ENCODE measurements at regions not wholly inside any gene's neighbourhood (a gene's known extent, or its start where the extent isn't known, plus 50 kb on each side); places are given as distances from the start of the nearest gene placed in this dataset.

GRCh38 chr5:24314106-24314505 lies 330.7 kb downstream of the CDH10 start:
- no peak for TF ChIP-seq TEAD4 (IDR thresholded peaks at IDR 0.05)
- TF ChIP-seq, protein P1, sequence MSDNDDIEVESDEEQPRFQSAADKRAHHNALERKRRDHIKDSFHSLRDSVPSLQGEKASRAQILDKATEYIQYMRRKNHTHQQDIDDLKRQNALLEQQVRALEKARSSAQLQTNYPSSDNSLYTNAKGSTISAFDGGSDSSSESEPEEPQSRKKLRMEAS (IDR thresholded peaks at IDR 0.05): no peak

DNA sequence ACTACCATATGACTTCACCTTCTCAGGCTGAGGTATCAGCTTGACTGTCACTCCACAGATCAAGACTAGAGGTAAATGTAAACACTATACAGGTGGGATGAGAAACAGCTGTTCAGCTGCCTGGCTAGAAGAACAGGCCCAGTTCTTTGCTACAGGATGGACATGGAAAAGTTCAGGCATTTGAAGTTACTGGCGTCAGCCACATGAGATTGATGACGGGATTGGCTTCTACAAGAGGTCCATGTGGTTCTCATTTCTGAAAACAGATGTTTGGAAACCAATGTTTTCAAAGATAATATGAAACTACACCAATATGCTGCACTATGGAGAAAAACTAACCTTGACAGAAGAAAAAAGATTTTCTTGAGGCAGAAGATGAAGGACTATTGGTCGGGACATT lies 324.1 kb downstream of the CDH10 start:
- TF ChIP-seq YY1 (IDR thresholded peaks at IDR 0.05; ENCODE audit: low read depth): no peak
- no peak for TF ChIP-seq TEAD4 (IDR thresholded peaks at IDR 0.05)
- no peak for TF ChIP-seq EGR1 (IDR thresholded peaks at IDR 0.05)
- TF ChIP-seq CEBPB (IDR thresholded peaks at IDR 0.05): no peak
- TF ChIP-seq ZBTB7A (IDR thresholded peaks at IDR 0.05; ENCODE audit: low read depth): no peak
- TF ChIP-seq EP300 (IDR thresholded peaks at IDR 0.05; ENCODE audit: borderline replicate concordance): no peak

DNA sequence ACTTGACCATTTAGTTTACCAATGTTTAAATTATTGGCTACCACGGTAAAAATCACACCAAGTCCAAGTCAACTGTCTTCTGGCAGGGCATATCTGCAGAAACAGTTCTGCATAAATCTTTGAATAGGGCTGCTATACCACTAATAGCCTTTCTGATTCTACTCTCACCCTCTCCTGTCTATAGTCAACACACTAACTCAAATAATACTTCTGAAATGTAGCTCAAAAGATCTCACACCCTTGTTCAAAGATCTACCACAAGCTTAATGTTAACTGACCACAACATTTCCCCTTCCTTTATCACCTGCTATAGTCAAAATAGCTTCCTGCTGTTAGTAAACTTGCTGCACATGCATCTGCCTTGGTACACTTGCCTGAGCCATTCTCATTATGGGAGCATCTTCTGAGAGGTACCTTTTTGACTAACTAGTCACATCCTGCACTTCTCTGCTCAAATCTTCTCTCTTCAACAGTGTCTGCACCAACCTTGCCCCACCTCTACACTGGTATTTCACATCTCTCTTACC lies 319.4 kb downstream of the CDH10 start:
- TF ChIP-seq YY1 (IDR thresholded peaks at IDR 0.05; ENCODE audit: low read depth) (no peak), CEBPB (IDR thresholded peaks at IDR 0.05) (no peak), RAD21 (IDR thresholded peaks at IDR 0.05; ENCODE audit: low read depth) (no peak), TCF12 (IDR thresholded peaks at IDR 0.05; ENCODE audit: low read depth) (no peak), CREB1 (IDR thresholded peaks at IDR 0.05; ENCODE audit: low read depth) (no peak), NFIC (IDR thresholded peaks at IDR 0.05) (no peak), REST (IDR thresholded peaks at IDR 0.05; ENCODE audit: low read depth) (no peak)
- TF ChIP-seq, protein P1 (IDR thresholded peaks at IDR 0.05): no peak

GRCh38 chr5:24331531-24331930 lies 313.2 kb downstream of the CDH10 start:
- TF ChIP-seq CREB1 (IDR thresholded peaks at IDR 0.05; ENCODE audit: low read depth) (no peak), RAD21 (IDR thresholded peaks at IDR 0.05; ENCODE audit: low read depth) (no peak), FOXM1 (IDR thresholded peaks at IDR 0.05; ENCODE audit: borderline replicate concordance, low read depth) (no peak), CEBPB (IDR thresholded peaks at IDR 0.05) (no peak), YY1 (IDR thresholded peaks at IDR 0.05; ENCODE audit: low read depth) (no peak), TAF1 (IDR thresholded peaks at IDR 0.05; ENCODE audit: low read depth) (no peak), NFIC (IDR thresholded peaks at IDR 0.05) (no peak), TCF12 (IDR thresholded peaks at IDR 0.05; ENCODE audit: low read depth) (no peak), USF1 (IDR thresholded peaks at IDR 0.05) (no peak)

DNA sequence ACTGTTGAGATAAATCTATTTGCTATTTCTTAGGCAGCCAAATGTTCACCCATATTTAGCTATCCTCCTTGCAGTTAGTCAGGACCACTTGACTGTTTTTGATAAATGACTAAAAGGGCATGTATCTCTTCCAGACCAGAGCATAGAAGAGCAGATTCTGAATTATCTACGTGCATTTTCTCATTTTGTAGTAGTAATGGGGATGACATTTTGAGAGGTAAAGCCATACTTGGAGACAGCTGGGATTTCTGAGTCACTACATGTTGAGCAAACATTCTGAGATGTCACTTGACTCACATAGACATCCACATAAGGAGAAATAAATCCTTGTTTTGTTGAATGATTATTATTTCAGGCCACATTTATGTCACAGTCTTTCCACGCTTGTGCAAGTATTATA lies 297.6 kb downstream of the CDH10 start:
- TF ChIP-seq, protein P1 (IDR thresholded peaks at IDR 0.05): no peak
- TF ChIP-seq TEAD4 (IDR thresholded peaks at IDR 0.05) (no peak), EP300 (IDR thresholded peaks at IDR 0.05; ENCODE audit: borderline replicate concordance) (no peak), REST (IDR thresholded peaks at IDR 0.05; ENCODE audit: low read depth) (no peak), USF1 (IDR thresholded peaks at IDR 0.05) (no peak), CEBPB (IDR thresholded peaks at IDR 0.05) (no peak), ZBTB7A (IDR thresholded peaks at IDR 0.05; ENCODE audit: low read depth) (no peak), FOXM1 (IDR thresholded peaks at IDR 0.05; ENCODE audit: borderline replicate concordance, low read depth) (no peak), CREB1 (IDR thresholded peaks at IDR 0.05; ENCODE audit: low read depth) (no peak), RAD21 (IDR thresholded peaks at IDR 0.05; ENCODE audit: low read depth) (no peak), YY1 (IDR thresholded peaks at IDR 0.05; ENCODE audit: low read depth) (no peak), TAF1 (IDR thresholded peaks at IDR 0.05; ENCODE audit: low read depth) (no peak), EGR1 (IDR thresholded peaks at IDR 0.05) (no peak), NFIC (IDR thresholded peaks at IDR 0.05) (no peak), TCF12 (IDR thresholded peaks at IDR 0.05; ENCODE audit: low read depth) (no peak)

GRCh38 chr5:24351285-24351684 lies 293.5 kb downstream of the CDH10 start:
- TF ChIP-seq NFIC (IDR thresholded peaks at IDR 0.05): no peak
- TF ChIP-seq FOXM1 (IDR thresholded peaks at IDR 0.05; ENCODE audit: borderline replicate concordance, low read depth): no peak
- TF ChIP-seq TEAD4 (IDR thresholded peaks at IDR 0.05): no peak
- TF ChIP-seq YY1 (IDR thresholded peaks at IDR 0.05; ENCODE audit: low read depth): no peak
- no peak for TF ChIP-seq RAD21 (IDR thresholded peaks at IDR 0.05; ENCODE audit: low read depth)
- TF ChIP-seq REST (IDR thresholded peaks at IDR 0.05; ENCODE audit: low read depth): no peak
- no peak for TF ChIP-seq TCF12 (IDR thresholded peaks at IDR 0.05; ENCODE audit: low read depth)
- no peak for TF ChIP-seq CEBPB (IDR thresholded peaks at IDR 0.05)
- no peak for TF ChIP-seq TAF1 (IDR thresholded peaks at IDR 0.05; ENCODE audit: low read depth)
- TF ChIP-seq EGR1 (IDR thresholded peaks at IDR 0.05): no peak
- no peak for TF ChIP-seq ZBTB7A (IDR thresholded peaks at IDR 0.05; ENCODE audit: low read depth)
- no peak for TF ChIP-seq USF1 (IDR thresholded peaks at IDR 0.05)
- TF ChIP-seq, protein P1 (IDR thresholded peaks at IDR 0.05): no peak
- TF ChIP-seq EP300 (IDR thresholded peaks at IDR 0.05; ENCODE audit: borderline replicate concordance): no peak
- TF ChIP-seq CREB1 (IDR thresholded peaks at IDR 0.05; ENCODE audit: low read depth): no peak
